Liver (tissue), 8 donors: ENCODE measurements at regions not wholly inside any gene's neighbourhood (a gene's known extent, or its start where the extent isn't known, plus 50 kb on each side); places are given as distances from the start of the nearest gene placed in this dataset.

ENCODE experiments used
- DNase-seq: peaks from one replicate; pipeline ENCODE4 v3.0.0-alpha.2; 2017; ENCODE audit warnings: low spot score
- H3K27ac ChIP-seq, 2 donors: one replicate each; pipeline ENCODE4 v1.7.0; 2013; ENCODE audit warnings: inconsistent platforms in 2 of 2, low read length in 2 of 2, control low read depth in 1 of 2, low read depth in 1 of 2, mild to moderate bottlenecking in 1 of 2
- H3K27me3 ChIP-seq, 4 donors: one replicate each; pipeline versions ENCODE4 v1.6.1 to v1.7.0; 2013; ENCODE audit warnings: low read length in 3 of 4, inconsistent platforms in 1 of 4, mild to moderate bottlenecking in 1 of 4, moderate library complexity in 1 of 4; ENCODE audit not compliant: control insufficient read depth in 4 of 4, insufficient read depth in 4 of 4
- H3K36me3 ChIP-seq, 4 donors: one replicate each; pipeline versions ENCODE4 v1.6.1 to v1.7.0; 2013; ENCODE audit warnings: low read length in 3 of 4, mild to moderate bottlenecking in 3 of 4, low read depth in 1 of 4, moderate library complexity in 1 of 4; ENCODE audit not compliant: control insufficient read depth in 4 of 4, insufficient read depth in 3 of 4
- H3K4me1 ChIP-seq, 4 donors: one replicate each; pipeline versions ENCODE4 v1.6.1 to v1.7.0; 2013; ENCODE audit warnings: low read length in 3 of 4, mild to moderate bottlenecking in 3 of 4, moderate library complexity in 1 of 4; ENCODE audit not compliant: control insufficient read depth in 4 of 4, insufficient read depth in 4 of 4
- H3K4me3 ChIP-seq, 3 donors: one replicate each; pipeline versions ENCODE4 v1.6.1 to v1.7.0; 2013; ENCODE audit warnings: low read length in 3 of 3, control low read depth in 1 of 3, low read depth in 1 of 3, mild to moderate bottlenecking in 1 of 3
- H3K9ac ChIP-seq, 2 donors: one replicate each; pipeline ENCODE4 v1.7.0; 2013; ENCODE audit warnings: low read length in 2 of 2, mild to moderate bottlenecking in 2 of 2, moderate library complexity in 2 of 2, control low read depth in 1 of 2, low read depth in 1 of 2
- H3K9me3 ChIP-seq, 4 donors: one replicate each; pipeline versions ENCODE4 v1.6.1 to v1.7.0; 2013; ENCODE audit warnings: low read length in 3 of 4; ENCODE audit not compliant: control insufficient read depth in 4 of 4
- ATF3 ChIP-seq: IDR thresholded peaks from 2 replicates; pipeline ENCODE4 v1.6.1; 2016; ENCODE audit warnings: antibody characterized with exemption
- FOXA2 ChIP-seq: IDR thresholded peaks from 2 replicates; pipeline ENCODE4 v1.6.1; 2016; ENCODE audit warnings: antibody characterized with exemption
- GABPA ChIP-seq, 2 donors: IDR thresholded peaks in 1 of 2; conservative IDR thresholded peaks in 1 of 2; 2 replicates each; pipeline ENCODE4 v1.6.1; 2016; ENCODE audit warnings: antibody characterized with exemption in 2 of 2, mild to moderate bottlenecking in 1 of 2, moderate library complexity in 1 of 2
- HNF4A ChIP-seq, 2 donors: conservative IDR thresholded peaks; 2 replicates each; pipeline ENCODE4 v1.6.1; 2016; ENCODE audit warnings: antibody characterized with exemption in 2 of 2, mild to moderate bottlenecking in 2 of 2
- HNF4G ChIP-seq: IDR thresholded peaks from 2 replicates; pipeline ENCODE4 v1.6.1; 2016; ENCODE audit warnings: antibody characterized with exemption
- NR2F2 ChIP-seq: IDR thresholded peaks from 2 replicates; pipeline ENCODE4 v1.6.1; 2016; ENCODE audit warnings: antibody characterized with exemption
- RAD21 ChIP-seq, 2 donors: IDR thresholded peaks; 2 replicates each; pipeline ENCODE4 v1.6.1; 2016; ENCODE audit warnings: antibody characterized with exemption in 2 of 2, mild to moderate bottlenecking in 2 of 2
- RXRA ChIP-seq, 2 donors: IDR thresholded peaks; 2 replicates each; pipeline ENCODE4 v1.6.1; 2017 to 2018; ENCODE audit warnings: antibody characterized with exemption in 2 of 2, mild to moderate bottlenecking in 1 of 2
- SP1 ChIP-seq: IDR thresholded peaks from 2 replicates; pipeline ENCODE4 v1.6.1; 2018; ENCODE audit warnings: antibody characterized with exemption, mild to moderate bottlenecking
- TAF1 ChIP-seq: conservative IDR thresholded peaks from 2 replicates; pipeline ENCODE4 v1.6.1; 2016; ENCODE audit warnings: antibody characterized with exemption, mild to moderate bottlenecking
- WGBS: extraction: QIAGEN DNeasy Blood & Tissue Kit; methylation state at CpG from one replicate; pipeline ENCODE4 v1.1.7; 2013; 5-methylcytosine and 5-hydroxymethylcytosine counted together
- TF ChIP-seq, protein P1 (sequence below): IDR thresholded peaks from 2 replicates; pipeline ENCODE4 v1.6.1; 2016; ENCODE audit warnings: antibody characterized with exemption
- TF ChIP-seq, protein P2 (sequence below): IDR thresholded peaks from 2 replicates; pipeline ENCODE4 v1.6.1; 2016; ENCODE audit warnings: antibody characterized with exemption, mild to moderate bottlenecking
- TF ChIP-seq, protein P3 (sequence below): IDR thresholded peaks from 2 replicates; pipeline ENCODE4 v1.6.1; 2016; ENCODE audit warnings: antibody characterized with exemption
- TF ChIP-seq, protein P4 (sequence below): fragments of 150-350 bp; IDR thresholded peaks from 2 replicates; pipeline ENCODE4 v1.5.1; 2017; ENCODE audit warnings: improper control_type of control experiment, low read depth, low read length; ENCODE audit not compliant: missing input control
- donor health status: healthy.
- donor health status: healthy.
- donor health status: healthy.
- donor health status: healthy.
- donor health status: healthy.

DNA sequence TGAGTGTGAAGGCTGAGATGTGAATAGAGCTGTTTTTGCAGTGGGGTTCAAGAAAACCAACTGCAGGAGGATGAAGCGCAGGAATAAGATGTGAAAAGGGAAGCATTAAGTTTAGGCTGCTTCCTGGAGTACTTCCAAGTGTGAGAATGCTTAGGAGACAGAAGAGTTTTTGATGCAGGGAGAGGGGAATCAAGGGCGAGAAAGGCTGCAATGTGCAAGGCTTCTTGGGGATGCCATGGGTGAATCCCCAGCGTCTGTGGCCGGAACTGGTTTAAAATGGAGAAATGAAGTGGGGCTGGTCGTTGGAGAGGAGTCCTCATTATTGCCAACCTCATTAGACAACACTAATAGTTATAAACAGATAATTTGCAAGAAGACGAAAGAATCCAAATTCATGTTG lies 764.9 kb downstream of the LIG4 start:
- WGBS: 64% methylated on average over 6 of the region's 6 CpGs
- H3K27me3 ChIP-seq: no peaks in the 10 kb centered on the region
- TF ChIP-seq, protein P1, sequence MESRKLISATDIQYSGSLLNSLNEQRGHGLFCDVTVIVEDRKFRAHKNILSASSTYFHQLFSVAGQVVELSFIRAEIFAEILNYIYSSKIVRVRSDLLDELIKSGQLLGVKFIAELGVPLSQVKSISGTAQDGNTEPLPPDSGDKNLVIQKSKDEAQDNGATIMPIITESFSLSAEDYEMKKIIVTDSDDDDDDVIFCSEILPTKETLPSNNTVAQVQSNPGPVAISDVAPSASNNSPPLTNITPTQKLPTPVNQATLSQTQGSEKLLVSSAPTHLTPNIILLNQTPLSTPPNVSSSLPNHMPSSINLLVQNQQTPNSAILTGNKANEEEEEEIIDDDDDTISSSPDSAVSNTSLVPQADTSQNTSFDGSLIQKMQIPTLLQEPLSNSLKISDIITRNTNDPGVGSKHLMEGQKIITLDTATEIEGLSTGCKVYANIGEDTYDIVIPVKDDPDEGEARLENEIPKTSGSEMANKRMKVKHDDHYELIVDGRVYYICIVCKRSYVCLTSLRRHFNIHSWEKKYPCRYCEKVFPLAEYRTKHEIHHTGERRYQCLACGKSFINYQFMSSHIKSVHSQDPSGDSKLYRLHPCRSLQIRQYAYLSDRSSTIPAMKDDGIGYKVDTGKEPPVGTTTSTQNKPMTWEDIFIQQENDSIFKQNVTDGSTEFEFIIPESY: no peak
- TF ChIP-seq FOXA2 (no peak), HNF4A (conservative IDR thresholded peaks at IDR 0.05) (no peak), ATF3 (no peak), RXRA (IDR thresholded peaks at IDR 0.05) (no peak), RAD21 (IDR thresholded peaks at IDR 0.05) (no peak), TAF1 (no peak), NR2F2 (no peak), HNF4G (no peak), SP1 (no peak)
- TF ChIP-seq, protein P2, sequence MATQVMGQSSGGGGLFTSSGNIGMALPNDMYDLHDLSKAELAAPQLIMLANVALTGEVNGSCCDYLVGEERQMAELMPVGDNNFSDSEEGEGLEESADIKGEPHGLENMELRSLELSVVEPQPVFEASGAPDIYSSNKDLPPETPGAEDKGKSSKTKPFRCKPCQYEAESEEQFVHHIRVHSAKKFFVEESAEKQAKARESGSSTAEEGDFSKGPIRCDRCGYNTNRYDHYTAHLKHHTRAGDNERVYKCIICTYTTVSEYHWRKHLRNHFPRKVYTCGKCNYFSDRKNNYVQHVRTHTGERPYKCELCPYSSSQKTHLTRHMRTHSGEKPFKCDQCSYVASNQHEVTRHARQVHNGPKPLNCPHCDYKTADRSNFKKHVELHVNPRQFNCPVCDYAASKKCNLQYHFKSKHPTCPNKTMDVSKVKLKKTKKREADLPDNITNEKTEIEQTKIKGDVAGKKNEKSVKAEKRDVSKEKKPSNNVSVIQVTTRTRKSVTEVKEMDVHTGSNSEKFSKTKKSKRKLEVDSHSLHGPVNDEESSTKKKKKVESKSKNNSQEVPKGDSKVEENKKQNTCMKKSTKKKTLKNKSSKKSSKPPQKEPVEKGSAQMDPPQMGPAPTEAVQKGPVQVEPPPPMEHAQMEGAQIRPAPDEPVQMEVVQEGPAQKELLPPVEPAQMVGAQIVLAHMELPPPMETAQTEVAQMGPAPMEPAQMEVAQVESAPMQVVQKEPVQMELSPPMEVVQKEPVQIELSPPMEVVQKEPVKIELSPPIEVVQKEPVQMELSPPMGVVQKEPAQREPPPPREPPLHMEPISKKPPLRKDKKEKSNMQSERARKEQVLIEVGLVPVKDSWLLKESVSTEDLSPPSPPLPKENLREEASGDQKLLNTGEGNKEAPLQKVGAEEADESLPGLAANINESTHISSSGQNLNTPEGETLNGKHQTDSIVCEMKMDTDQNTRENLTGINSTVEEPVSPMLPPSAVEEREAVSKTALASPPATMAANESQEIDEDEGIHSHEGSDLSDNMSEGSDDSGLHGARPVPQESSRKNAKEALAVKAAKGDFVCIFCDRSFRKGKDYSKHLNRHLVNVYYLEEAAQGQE: no peak
- TF ChIP-seq, protein P3, sequence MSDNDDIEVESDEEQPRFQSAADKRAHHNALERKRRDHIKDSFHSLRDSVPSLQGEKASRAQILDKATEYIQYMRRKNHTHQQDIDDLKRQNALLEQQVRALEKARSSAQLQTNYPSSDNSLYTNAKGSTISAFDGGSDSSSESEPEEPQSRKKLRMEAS: no peak
- TF ChIP-seq, protein P4, sequence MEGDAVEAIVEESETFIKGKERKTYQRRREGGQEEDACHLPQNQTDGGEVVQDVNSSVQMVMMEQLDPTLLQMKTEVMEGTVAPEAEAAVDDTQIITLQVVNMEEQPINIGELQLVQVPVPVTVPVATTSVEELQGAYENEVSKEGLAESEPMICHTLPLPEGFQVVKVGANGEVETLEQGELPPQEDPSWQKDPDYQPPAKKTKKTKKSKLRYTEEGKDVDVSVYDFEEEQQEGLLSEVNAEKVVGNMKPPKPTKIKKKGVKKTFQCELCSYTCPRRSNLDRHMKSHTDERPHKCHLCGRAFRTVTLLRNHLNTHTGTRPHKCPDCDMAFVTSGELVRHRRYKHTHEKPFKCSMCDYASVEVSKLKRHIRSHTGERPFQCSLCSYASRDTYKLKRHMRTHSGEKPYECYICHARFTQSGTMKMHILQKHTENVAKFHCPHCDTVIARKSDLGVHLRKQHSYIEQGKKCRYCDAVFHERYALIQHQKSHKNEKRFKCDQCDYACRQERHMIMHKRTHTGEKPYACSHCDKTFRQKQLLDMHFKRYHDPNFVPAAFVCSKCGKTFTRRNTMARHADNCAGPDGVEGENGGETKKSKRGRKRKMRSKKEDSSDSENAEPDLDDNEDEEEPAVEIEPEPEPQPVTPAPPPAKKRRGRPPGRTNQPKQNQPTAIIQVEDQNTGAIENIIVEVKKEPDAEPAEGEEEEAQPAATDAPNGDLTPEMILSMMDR: no peak
- no peaks in the 10 kb centered on the region for H3K36me3 ChIP-seq
- H3K27ac ChIP-seq: no peak overlapping the region
- peaks cover 0 to 5% (median 0%) of the 10 kb centered on the region in 4 donors for H3K9me3 ChIP-seq
- H3K4me3 ChIP-seq: no peak overlapping the region
- no peak overlapping the region for H3K9ac ChIP-seq
- H3K4me1 ChIP-seq: no peaks in the 10 kb centered on the region
- DNase-seq: no peak

DNA sequence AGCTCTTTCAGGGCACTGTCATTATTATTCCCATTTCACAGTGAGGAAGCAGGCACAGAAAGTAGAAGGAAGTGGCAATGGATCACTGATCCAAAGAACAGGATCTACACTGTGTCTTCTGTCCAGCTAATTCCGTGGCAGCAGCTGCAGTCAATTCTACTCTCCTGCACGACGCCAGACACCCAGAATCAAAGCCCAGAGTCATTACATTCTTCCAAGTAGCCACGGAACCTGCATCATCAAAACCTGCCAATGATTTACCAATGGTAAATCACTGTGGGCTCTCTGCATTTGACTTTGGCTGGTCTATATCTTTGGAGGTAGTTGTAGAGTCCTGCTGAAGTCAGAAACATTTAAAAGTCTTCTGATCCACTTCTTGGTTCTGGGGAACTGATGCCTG lies 767.7 kb downstream of the LIG4 start:
- Histone ChIP-seq H3K36me3 (no peaks in the 10 kb centered on the region), H3K9me3 (no peaks in the 10 kb centered on the region), H3K27me3 (no peaks in the 10 kb centered on the region), H3K9ac (no peak overlapping the region), H3K27ac (no peak overlapping the region), H3K4me1 (no peaks in the 10 kb centered on the region), H3K4me3 (no peak overlapping the region)
- no peak for TF ChIP-seq SP1
- no peak for TF ChIP-seq GABPA (IDR thresholded peaks at IDR 0.05 in 1 of 2, conservative IDR thresholded peaks at IDR 0.05 in 1 of 2)
- no peak for DNase-seq
- WGBS: 41% methylated on average over 4 of the region's 4 CpGs
